Ovary (tissue), 7 donors: ENCODE measurements at regions not wholly inside any gene's neighbourhood (a gene's known extent, or its start where the extent isn't known, plus 50 kb on each side); places are given as distances from the start of the nearest gene placed in this dataset.

Experiments used
- DNase-seq, 5 donors: peaks; one replicate each; pipeline ENCODE4 v3.0.0-alpha.2; 2019 to 2020
- H3K27ac ChIP-seq, 2 donors: fragments of 200-600 bp; one replicate each; pipeline versions ENCODE4 v1.5.1 to v1.8.0; 2019 to 2022
- H3K27me3 ChIP-seq: fragments of 200-600 bp; one replicate; pipeline ENCODE4 v1.8.0; 2022
- H3K36me3 ChIP-seq: fragments of 200-600 bp; sonication (generic); one replicate; pipeline ENCODE4 v1.5.1; 2019
- H3K4me1 ChIP-seq: one replicate; pipeline ENCODE4 v1.8.1; 2013; ENCODE audit warnings: mild to moderate bottlenecking, moderate library complexity; ENCODE audit not compliant: insufficient read depth
- H3K4me3 ChIP-seq: fragments of 200-600 bp; sonication (generic); one replicate; pipeline ENCODE4 v1.5.1; 2017
- H3K9me3 ChIP-seq, 2 donors: fragments of 200-600 bp in 1 of 2; sonication (generic) in 1 of 2; one replicate each; pipeline versions ENCODE4 v1.5.1 to v1.8.1; 2013 to 2019; ENCODE audit warnings: mild to moderate bottlenecking in 1 of 2, moderate library complexity in 1 of 2
- EP300 ChIP-seq: sonication (generic); formaldehyde crosslinking; IDR thresholded peaks from one replicate; pipeline ENCODE4 v1.6.1; 2017; ENCODE audit warnings: antibody characterized with exemption
- POLR2A ChIP-seq: fragments of 450-650 bp; IDR thresholded peaks from one replicate; pipeline ENCODE4 v1.6.1; 2017; ENCODE audit warnings: antibody characterized with exemption, mild to moderate bottlenecking, moderate library complexity
- WGBS, 3 donors: extraction: QIAGEN DNeasy Blood & Tissue Kit in 1 of 3; methylation state at CpG; one replicate each; pipeline versions ENCODE4 v1.1.5 to v1.1.7; 2013 to 2017; 5-methylcytosine and 5-hydroxymethylcytosine counted together
- intact Hi-C, 4 donors: fragments of 100-400 bp; cut with DNase I; formaldehyde crosslinking; loops; one replicate each; pipeline versions ENCODE4 v1.11.0 to v1.15.1; 2022 to 2023
- TF ChIP-seq, protein P1 (sequence below), 3 donors: fragments of 450-650 bp in 2 of 3; fragments of 200-600 bp in 1 of 3; IDR thresholded peaks; one replicate each; pipeline versions ENCODE4 v1.5.1 to v1.8.0; 2016 to 2022; ENCODE audit warnings: antibody characterized with exemption in 3 of 3, mild to moderate bottlenecking in 1 of 3
- donor health status: DM: no; HTN: no; CAD: no; lungs with moderate emphysema.
- donor health status: DM: no; HTN: no; CAD: no.
- donor health status: Bipolar disorder and iron deficiency.
- donor health status: DM: no; HTN: no; CAD: no.
- donor health status: DM: yes; HTN: yes; CAD: no.

DNA sequence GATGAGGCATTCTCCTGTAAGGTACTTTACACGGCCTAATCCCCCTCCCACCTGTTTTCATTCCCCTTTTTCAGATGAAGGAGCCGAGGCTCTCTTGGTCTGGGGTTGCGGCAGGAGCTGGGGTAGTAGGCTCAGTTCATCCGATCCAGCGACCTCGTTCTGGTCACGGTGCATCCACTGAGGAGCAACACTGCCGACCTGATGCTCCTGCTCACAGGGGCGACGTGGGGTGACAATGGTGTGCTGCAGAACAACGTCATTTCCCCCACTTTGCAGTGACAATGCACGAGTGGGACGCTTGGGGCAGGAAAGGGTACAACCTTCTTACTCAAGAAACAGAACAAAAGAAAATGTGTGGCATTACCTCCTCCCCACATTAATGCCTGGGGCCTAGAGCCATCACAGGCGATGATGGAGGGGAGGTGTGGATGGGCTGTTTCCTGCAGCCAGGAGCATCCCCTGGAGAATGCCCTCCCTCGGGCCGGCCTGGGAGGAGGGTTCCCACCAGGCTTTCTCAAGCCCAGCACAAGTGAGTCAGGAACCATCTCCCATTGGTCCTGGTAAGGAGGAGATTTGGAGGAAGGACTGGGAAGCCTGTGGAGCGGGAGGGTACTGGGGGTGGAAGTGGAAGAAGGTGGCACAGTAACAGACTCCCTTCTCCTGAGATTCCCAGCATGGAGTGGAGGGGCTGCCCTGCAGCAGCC, 125.6 kb downstream of the SPATA19 start:
- H3K27ac ChIP-seq: no peak overlapping the region
- H3K27me3 ChIP-seq: no peaks in the 10 kb centered on the region
- WGBS, 3 donors: 74 to 85% (median 82%) methylated on average over 17 of the region's 17 CpGs
- H3K9me3 ChIP-seq: no peaks in the 10 kb centered on the region
- no peak overlapping the region for H3K4me3 ChIP-seq
- intact Hi-C loops: no loop called here
- H3K4me1 ChIP-seq: no peaks in the 10 kb centered on the region
- H3K36me3 ChIP-seq: no peaks in the 10 kb centered on the region
- no peak for DNase-seq
- TF ChIP-seq, protein P1, sequence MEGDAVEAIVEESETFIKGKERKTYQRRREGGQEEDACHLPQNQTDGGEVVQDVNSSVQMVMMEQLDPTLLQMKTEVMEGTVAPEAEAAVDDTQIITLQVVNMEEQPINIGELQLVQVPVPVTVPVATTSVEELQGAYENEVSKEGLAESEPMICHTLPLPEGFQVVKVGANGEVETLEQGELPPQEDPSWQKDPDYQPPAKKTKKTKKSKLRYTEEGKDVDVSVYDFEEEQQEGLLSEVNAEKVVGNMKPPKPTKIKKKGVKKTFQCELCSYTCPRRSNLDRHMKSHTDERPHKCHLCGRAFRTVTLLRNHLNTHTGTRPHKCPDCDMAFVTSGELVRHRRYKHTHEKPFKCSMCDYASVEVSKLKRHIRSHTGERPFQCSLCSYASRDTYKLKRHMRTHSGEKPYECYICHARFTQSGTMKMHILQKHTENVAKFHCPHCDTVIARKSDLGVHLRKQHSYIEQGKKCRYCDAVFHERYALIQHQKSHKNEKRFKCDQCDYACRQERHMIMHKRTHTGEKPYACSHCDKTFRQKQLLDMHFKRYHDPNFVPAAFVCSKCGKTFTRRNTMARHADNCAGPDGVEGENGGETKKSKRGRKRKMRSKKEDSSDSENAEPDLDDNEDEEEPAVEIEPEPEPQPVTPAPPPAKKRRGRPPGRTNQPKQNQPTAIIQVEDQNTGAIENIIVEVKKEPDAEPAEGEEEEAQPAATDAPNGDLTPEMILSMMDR (IDR thresholded peaks at IDR 0.05): no peak
- TF ChIP-seq POLR2A: no peak
- TF ChIP-seq EP300: no peak

DNA sequence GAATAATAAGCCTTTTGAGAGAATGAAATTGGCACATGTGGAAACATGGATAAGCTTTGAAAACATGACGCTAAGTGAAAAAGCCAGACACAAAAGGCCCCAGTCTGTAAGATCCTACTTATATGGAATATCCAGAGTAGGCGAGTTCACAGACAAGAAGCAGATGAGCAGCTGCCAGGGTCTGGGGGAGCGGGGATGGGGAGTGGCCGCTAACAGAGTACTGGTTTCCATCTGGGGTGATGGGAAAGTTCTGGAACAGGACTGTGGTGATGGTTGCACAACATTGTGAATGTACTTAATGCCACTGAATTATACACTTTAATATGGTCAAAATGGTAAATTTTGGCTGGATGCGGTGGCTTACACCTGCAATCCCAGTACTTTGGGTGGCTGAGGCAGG, 126.5 kb downstream of the SPATA19 start:
- WGBS, 3 donors: 83 to 85% (median 83%) methylated on average over 5 of the region's 5 CpGs
- no peaks in the 10 kb centered on the region for H3K36me3 ChIP-seq
- no peaks in the 10 kb centered on the region for H3K27me3 ChIP-seq
- TF ChIP-seq, protein P1 (IDR thresholded peaks at IDR 0.05): no peak
- no peak for TF ChIP-seq EP300
- no peak for TF ChIP-seq POLR2A
- H3K27ac ChIP-seq: no peak overlapping the region
- intact Hi-C loops: no loop called here
- H3K4me1 ChIP-seq: no peaks in the 10 kb centered on the region
- no peaks in the 10 kb centered on the region for H3K9me3 ChIP-seq
- no peak overlapping the region for H3K4me3 ChIP-seq
- no peak for DNase-seq

GRCh38 chr11:133718238-133718637, 127.1 kb downstream of the SPATA19 start:
- Histone ChIP-seq H3K27me3 (no peaks in the 10 kb centered on the region), H3K9me3 (no peaks in the 10 kb centered on the region), H3K4me3 (no peak overlapping the region), H3K4me1 (no peaks in the 10 kb centered on the region), H3K36me3 (no peaks in the 10 kb centered on the region), H3K27ac (no peak overlapping the region)
- DNase-seq: no peak
- TF ChIP-seq EP300 (no peak), POLR2A (no peak)
- intact Hi-C loops: no loop called here
- 74 to 77% (median 75%) methylated on average over 7 of the region's 7 CpGs for WGBS, 3 donors

- Histone ChIP-seq H3K36me3 (no peaks in the 10 kb centered on the region), H3K27me3 (no peaks in the 10 kb centered on the region), H3K27ac (no peak overlapping the region), H3K9me3 (no peaks in the 10 kb centered on the region), H3K4me1 (no peaks in the 10 kb centered on the region), H3K4me3 (no peak overlapping the region)
- intact Hi-C loops: no loop called here
- no peak for DNase-seq
- TF ChIP-seq EP300: no peak
- TF ChIP-seq, protein P1 (IDR thresholded peaks at IDR 0.05): no peak
- TF ChIP-seq POLR2A: no peak
- 89 to 90% (median 90%) methylated on average over 7 of the region's 7 CpGs for WGBS, 3 donors
Observed at GRCh38 chr11:133716602-133717001, 128.7 kb downstream of the SPATA19 start.

- 75 to 81% (median 80%) methylated on average over 7 of the region's 7 CpGs for WGBS, 3 donors
- Histone ChIP-seq H3K9me3 (no peaks in the 10 kb centered on the region), H3K27me3 (no peaks in the 10 kb centered on the region), H3K36me3 (no peaks in the 10 kb centered on the region), H3K27ac (no peak overlapping the region), H3K4me1 (no peaks in the 10 kb centered on the region), H3K4me3 (no peak overlapping the region)
- no peak for DNase-seq
- TF ChIP-seq EP300 (no peak), POLR2A (no peak)
- TF ChIP-seq, protein P1 (IDR thresholded peaks at IDR 0.05): no peak
- intact Hi-C loops: no loop called here
Observed at GRCh38 chr11:133715602-133716001, 129.7 kb downstream of the SPATA19 start.
